HG03571 (cell line): ENCODE measurements at regions not wholly inside any gene's neighbourhood (a gene's known extent, or its start where the extent isn't known, plus 50 kb on each side); places are given as distances from the start of the nearest gene placed in this dataset.

Experiments used
- ATAC-seq: cut with Tn5 transposase; IDR thresholded peaks from one replicate; pipeline ENCODE4 v1.9.1; 2021; ENCODE audit not compliant: unreplicated experiment

DNA sequence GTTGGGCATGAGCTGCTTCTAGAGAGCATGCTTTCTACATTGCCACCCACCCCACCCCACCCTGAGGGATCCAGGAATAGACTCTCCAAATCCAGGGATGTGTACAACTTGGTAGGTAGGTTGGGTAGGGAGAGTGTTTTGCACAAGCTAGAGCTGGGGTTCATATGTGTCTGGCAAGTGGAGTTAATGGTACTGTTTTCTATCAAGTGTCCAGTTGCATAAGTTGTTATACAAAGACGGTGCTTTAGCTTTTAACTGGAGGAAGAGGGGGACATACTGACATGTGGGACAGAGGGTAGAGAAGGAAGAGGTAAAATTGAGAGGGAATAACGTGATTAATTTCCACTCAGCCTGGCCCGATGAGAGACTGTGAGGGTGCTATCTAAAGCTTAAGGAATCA, 51.0 kb upstream of the TNC start:
- no peak for ATAC-seq

DNA sequence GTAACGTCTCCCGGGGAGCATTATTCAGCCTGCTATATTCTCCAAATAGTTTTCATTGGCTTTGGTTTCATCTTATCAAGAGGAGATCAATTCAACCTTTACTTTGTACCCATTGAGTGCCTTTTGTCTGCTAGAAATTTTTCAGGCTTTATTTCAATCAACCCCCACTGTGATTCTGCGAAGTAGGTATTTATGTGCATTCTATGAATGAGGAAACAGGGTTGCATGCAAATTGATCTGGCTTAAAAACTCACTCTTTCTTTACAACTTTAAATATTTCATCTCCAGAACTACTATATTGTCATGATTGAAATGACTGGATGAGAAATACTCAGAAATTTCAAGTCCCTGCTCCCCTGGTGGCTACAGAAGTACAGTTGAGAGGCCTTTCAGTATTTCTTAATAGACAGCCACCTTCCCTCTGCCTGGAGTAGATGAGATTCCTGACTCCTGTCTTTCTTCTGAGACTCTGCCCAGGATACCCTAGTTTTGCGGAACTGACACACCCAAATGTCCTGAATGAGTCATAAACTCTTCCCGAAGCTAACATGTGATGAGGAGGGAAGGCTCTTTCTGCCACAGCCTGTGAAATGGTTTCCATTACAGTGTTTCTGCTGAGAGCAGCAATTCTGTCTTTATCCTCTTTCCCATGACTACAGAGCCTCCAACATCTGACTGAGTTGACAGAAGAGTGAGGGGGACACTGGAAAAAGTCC, 52.6 kb upstream of the TNC start:
- no peak for ATAC-seq

DNA sequence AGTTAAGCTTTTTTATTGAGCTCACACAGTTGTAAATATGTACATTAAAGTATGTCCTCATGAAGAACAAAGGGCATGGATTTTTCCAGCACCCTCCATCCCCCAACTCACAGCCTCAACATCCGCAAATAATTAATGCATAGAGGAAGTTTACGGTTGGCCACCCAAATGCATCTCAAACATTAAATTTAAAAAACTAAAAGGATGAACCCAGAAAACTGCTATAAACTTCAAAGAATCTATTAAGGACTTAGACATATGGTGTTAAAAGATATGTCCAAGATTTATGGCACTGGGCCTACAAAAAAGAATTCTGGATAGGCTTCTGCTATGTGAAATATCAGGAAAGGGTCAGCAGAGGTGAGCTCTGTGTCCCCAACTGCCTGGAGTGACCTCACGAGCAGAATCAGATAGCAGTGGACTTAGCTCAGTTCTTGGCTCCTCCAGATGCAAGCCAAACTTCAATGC, 54.0 kb upstream of the TNC start:
- ATAC-seq, result no peak

GRCh38 chr9:115182264-115182663, 64.3 kb upstream of the TNC start:
- no peak for ATAC-seq

DNA sequence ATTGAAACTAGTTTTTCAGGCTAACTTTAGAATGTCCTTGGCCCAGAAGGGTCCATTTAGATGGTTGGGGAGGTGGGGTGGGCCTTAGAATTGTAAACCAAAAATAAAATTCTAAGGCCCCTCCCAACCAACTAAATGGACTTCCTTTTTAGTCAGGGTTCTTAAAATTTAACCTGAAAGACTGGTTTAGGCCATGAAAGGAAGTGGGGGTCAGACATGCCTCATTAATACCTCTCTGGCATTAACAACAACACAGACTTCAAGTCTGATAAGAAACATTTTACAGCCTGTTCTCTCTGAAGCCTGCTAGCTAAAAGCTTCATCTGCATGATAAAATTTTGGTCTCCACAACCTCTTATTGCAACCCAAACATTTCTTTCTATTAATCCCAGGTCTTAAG, 65.5 kb upstream of the TNC start:
- no peak for ATAC-seq

GRCh38 chr9:115189686-115190085, 71.7 kb upstream of the TNC start:
- no peak for ATAC-seq

DNA sequence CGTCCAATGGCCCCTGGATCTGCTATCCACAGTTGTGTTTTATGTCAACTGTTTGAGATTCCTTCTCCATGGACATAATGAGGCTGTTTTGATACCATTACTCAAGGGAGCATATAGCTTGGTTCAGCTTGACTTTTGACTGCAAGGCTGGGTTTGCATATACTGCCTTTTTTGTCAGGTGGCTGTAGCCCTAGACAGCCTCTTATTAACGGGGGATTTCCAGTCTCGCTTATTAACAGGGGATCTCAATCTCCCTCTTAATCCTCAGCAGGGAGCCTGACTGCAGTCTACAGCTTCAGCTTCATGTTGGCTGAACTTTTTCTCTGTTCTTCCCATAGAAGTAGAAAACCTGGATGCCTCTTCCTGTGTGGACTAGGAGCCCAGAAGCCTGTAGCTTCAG, 73.7 kb upstream of the TNC start:
- ATAC-seq, result no peak

DNA sequence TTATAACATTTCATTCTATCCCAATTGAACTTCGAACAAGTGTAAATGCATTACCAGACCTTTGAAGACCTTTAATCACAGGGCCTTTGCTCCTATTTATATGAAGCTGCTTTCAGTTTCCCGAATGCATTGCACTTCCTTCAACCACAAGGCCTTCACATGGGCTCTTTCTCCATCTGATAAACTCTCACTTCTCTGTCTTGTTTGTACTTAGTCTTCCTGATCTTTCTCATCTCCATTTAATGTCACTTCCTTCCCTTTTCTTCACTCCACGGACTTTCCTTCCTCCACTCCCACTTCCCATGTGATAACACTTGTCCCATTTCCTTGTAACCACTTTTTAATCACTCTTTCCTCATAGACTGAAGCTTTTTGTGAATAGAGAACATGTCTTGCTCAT, 74.3 kb upstream of the TNC start:
- ATAC-seq, result no peak

- peak; percentile 71 for ATAC-seq
Observed at GRCh38 chr9:115192835-115193525, 75.0 kb upstream of the TNC start.

DNA sequence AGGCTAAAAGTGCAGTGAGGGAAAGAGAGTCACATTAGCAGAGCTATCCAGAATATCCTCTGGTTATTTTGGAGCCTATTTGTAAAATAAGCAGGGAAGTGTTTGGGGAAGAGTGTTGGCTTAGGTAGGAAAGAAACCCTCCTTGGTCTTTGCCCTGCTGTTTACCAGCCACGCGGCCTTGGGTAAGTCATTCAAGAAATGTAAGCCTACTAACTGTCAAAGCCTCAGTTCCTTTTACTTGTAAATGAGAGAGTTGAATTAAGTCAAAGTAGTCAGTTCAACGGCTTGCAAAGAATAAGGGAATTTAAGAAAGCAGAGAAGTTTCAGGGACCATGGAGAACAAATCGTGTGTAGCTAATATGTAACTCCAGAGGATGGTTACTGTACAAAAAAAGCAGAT, 75.8 kb upstream of the TNC start:
- ATAC-seq, result no peak

- ATAC-seq, result no peak
Observed at GRCh38 chr9:115194216-115194615, 76.3 kb upstream of the TNC start.

GRCh38 chr9:115195912-115196311, 78.0 kb upstream of the TNC start:
- no peak for ATAC-seq

- ATAC-seq, result no peak
Observed at GRCh38 chr9:115196919-115197318, 79.0 kb upstream of the TNC start.

- no peak for ATAC-seq
Observed at GRCh38 chr9:115198001-115198400, 80.0 kb upstream of the TNC start.

DNA sequence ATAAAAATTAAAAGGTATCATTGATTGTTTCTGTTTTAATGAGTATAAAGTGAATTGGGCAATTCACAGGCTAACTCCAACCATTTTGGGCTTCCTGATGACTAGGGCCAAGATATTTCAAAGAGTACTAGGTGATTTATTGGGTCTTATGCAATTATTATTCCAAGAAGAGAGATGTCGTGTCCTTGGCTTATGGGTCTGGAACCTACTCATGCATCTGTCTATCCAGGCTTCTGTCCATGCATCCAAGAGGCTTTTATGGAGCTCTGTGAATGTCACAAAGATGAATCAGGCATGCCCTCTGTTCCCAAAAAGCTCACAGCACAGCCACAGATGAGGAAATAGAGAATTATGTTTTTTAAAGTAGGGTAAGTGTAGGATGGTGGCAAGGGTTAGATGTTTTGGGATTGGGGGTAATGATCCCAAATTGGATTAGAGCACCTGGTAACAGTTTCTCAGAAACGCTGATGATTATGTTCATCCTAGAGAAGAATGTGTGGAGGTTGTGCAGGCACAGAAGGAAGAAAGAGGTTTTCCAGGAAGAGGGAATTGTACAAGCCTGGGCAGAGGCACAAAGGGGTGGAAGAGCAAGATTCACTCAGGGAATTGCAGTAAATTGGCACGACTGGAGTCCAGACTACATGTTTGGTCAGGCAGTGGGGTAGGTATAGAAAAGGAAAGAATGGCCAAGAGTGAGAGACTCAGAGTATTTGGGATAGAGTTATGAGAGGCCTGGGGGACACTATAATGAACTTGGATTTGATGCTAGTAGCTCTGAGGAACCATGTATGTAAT, 83.0 kb upstream of the TNC start:
- no peak for ATAC-seq

GRCh38 chr9:115202181-115202580, 84.2 kb upstream of the TNC start:
- no peak for ATAC-seq

- no peak for ATAC-seq
Observed at GRCh38 chr9:115202960-115203751, 85.2 kb upstream of the TNC start.

DNA sequence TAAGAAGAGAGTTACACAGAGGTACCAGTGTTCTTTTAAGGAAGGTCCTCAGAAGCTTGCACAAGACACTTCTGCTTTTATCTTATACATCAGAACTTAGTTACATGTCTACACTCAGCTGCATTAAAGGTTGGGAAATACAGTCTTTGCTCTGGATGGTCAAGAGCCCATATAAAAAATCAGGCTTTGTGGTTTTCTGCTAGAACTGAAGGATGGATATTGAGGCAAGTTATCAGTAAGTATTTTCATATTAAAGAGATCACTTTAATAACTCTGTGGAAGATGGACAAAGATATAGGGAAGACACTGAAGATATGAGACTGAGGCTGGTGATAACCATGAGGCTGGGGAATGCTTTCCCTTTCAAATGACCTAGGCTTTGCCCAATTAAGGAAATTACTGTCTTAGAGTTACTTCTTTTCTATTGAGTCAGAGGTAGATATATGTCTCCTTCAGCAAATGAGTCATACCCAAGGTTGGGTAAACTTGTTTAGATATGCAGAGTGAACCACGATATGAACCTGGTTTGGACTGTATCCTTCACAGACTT, 87.0 kb upstream of the TNC start:
- peak; percentile 46 for ATAC-seq

- peak; percentile 43 for ATAC-seq
Observed at GRCh38 chr9:115207003-115207836, 89.3 kb upstream of the TNC start.

- no peak for ATAC-seq
Observed at GRCh38 chr9:115208501-115208900, 90.5 kb upstream of the TNC start.
